COLO668 (cell line): ENCODE measurements at regions not wholly inside any gene's neighbourhood (a gene's known extent, or its start where the extent isn't known, plus 50 kb on each side); places are given as distances from the start of the nearest gene placed in this dataset.
"Not testable (repeated sequence)": the region's sequence is repeated elsewhere in the genome, so short reads cannot be mapped to it uniquely, and the experiment has no call there.

Source experiments
- DNase-seq: peaks from one replicate; lab custom pipeline; 2025; ENCODE audit not compliant: unreplicated experiment; lab: John Stamatoyannopoulos, UW

DNA sequence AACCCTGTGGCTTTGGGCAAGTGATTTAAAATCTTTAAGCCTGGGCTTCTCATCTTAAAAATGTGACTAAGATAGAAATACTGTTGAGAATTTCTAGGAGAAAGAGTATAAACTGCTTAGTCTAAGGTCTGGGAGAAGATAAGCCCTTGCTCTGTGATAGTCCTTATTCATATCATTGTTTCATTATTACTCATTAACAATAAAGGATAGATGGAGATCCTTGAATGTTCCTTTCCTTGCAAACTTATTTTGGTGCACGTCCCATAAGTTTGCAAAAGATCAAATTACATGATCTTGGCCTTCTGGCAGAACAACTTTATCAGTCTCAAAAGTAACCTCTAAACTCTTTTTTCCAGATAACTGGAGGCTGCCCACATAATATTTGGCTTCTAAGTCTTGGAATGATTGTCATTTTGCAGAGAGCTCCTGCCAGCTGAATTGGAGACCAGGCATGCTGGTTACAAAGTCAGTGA, 138.3 kb downstream of the FAM124B start:
- no peak for DNase-seq

DNA sequence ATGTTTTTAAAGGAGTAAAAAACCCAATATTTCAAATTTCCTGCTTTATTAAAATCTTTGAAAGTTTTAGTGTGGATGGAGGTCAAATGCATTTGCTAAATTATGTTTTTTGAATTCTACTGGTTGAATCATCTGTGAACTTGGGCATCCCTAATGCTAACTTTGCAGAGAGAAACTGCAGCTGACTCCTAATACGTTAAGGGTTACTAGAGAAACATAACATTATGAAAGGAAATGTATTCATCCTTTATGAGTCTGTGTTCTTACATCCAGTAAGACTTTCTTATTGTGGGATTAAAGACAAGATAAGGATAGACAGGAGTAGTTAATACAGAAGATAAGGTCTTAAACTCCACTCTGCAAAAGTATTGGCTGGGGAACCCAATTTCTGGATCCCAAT, 140.6 kb downstream of the FAM124B start:
- DNase-seq: no peak

DNA sequence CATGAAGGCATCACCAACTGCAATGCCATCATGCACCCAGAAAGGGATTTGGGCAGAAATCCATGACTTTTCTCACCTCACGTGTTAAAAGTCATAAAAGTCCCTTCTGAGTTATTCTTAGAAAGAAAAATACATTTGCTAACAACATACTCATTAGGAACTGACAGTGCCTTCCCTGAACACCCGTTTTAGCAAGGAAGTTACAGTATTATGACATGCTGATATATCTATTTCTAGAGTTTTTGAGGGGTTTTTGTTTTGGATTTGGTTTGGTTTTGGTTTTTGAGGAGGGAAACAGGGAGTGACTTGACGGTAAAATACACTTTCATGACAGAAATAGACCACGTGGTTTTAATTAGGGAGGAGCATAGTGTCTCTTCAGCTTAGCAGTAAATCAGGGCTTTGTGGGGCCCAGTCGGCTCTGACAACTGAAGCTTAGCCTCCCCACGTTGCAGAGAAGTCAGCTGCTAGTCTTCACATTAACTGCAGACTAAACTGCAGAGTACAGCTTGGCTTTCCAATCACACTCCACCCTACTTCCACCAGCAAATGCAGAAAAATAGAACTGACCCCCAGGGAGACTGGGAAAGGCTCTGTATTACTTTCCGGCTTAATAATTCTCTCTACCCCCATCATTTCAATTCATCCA, 141.4 kb downstream of the FAM124B start:
- no peak for DNase-seq

DNA sequence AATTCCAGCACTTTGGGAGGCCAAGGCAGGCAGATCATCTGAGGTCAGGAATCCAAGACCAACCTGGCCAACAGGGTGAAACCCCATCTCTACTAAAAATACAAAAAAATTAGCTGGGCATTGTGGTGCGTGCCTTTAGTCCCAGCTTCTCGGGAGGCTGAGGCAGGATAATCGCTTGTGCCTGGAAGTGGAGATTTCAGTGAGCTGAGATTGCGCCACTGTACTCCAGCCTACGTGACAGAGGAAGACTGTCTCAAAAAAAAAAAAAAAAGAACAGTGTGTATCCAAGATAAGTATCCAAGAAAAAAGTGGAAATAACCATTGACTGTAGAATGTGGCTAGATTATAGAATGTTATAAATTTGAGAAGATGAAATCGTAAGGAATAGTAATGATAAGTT, 142.1 kb downstream of the FAM124B start:
- no peak for DNase-seq

DNA sequence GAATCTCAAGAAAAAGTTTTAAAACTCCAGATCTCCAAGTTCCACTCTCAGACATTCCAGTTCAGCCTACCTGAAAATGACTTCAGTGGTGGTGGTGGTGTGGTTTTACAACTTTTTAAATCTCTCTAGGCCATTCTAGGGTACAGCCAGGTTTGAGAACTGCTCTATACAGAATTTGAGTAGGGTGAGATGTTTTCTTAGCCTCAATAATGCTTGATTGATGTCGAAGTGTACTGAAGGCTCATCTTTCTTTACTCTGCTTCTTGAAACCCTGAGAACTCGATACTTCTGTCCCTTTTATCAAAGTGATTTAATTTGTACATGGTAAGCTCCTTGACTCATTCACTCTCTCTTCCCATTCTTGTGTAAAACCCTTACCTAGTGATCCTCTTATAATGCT, 143.8 kb downstream of the FAM124B start:
- DNase-seq: no peak

DNA sequence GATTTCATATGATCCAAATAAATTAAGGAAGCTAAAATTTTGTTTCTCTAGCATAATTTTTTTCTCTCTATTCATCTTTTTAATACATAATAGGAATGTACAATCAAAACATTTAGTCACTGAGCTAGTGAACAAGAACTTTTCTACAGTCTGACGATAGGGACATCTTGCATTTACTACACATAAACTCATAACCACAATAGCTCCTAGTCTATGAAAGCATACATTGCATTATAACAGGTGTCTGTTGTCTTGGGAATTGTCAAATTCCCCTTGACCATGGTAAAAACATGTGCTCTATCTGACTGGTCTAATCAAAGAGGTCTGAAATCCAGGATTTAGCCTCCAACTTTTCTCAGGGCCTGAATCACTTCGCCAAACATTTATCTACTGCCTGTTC, 144.8 kb downstream of the FAM124B start:
- DNase-seq: no peak

DNA sequence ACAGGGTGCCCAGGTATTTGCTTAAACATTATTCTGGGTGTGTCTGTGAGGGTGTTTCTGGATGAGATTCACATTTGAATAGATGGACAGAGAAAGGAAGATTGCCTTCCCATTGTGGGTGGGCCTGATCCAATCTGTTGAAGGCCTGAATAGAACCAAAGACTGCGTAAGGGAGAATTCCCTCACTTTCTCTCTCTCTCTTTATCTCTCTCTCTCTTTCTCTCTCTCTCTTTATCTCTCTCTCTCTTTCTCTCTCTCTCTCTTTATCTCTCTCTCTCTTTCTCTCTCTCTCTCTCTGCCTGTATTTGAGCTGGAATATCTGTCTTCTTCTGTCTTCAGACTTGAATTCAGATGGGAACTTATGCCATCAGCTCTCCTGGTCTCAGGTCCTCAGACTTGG, 148.4 kb downstream of the FAM124B start:
- no peak for DNase-seq

DNA sequence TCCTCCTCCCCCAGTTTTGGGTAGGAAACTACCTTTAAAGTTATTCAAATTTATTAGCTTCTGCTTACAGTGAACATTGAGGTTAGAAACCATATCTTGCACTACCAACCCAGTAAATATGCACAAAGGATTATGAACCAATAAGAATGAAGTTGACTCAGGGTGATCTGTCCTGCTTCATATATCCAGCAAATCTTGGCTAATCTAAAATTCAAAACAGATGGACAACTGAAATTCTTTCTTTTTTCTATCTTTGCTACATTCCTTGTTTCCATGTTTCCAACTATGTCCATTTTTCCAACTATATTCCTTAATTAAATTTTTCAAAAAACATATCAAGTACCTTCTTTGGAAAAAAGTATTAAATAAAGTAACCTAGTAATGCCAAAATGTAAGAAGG, 149.3 kb downstream of the FAM124B start:
- no peak for DNase-seq

DNA sequence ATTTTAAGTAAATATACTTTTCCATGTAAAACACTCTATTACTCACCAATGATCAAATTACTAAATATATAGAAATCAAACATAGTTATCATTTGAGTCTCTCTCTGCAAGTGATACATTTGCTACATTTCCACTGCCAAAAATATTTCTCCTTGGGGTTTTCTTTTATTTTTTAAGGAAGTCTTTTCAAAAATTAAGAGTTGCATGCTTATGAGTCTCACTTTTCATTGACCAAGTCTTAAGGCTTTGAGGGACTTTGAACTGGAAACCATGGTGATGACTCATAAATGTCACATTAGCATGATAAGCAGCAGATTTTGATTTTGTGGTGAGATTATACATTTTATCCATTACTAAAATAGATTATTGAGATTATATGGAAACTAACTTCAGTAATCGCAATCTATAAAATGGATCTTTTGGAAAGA, 152.9 kb downstream of the FAM124B start:
- no peak for DNase-seq

DNA sequence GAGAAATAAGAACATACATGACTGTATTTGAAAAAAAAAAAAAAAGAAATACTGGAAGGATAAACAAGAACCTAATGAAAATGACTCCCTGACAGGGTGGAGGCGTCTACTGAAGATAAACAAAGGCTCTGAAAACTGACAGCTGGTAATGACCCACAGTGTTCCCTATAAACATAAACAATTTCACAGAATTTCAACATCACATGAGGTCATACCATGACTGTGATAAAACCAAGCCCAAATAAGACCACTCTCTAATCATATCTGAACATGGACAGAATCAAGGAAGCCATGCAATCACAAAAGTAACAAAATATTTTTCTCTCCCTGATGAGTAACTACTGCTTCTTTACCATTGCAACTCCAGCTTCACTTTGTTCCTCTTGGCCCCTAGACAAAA, 159.3 kb downstream of the FAM124B start:
- DNase-seq: no peak

DNA sequence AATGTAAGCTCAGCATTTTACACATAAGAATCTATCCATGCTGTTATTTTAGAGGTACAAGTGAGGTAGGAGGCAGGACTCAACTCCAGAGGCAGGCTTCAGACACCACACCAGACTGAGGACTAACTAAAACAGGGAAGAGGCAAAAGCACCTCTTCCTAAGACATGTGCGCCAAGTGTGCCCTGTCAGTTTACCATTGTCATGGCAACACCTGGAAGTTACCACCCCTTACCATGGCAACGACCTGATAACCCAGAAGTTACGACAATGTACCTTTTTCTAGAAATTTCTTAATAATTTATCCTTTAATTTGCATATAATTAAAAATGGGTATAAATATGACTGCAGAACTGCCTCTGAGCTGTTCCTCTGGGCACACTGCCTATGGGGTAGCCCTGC, 160.1 kb downstream of the FAM124B start:
- DNase-seq: no peak

DNA sequence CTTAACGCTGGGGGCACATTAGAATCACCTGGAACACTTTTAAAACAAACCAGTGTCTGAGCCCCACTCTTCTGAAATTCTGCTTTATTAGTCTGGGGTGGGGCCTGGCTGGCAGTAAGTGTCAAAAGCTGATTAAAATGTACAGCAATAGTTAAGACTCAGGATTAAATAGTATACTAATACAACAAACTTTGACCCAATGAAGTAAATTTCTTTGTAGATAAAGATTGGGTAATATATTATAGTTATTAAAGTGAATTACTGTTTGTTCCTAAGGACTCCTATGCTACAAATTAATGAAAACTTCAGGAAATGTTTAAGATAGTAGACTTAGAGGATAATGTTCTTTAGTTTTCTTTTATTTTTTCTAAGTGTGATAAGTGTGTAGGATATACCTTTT, 160.9 kb downstream of the FAM124B start:
- no peak for DNase-seq

DNA sequence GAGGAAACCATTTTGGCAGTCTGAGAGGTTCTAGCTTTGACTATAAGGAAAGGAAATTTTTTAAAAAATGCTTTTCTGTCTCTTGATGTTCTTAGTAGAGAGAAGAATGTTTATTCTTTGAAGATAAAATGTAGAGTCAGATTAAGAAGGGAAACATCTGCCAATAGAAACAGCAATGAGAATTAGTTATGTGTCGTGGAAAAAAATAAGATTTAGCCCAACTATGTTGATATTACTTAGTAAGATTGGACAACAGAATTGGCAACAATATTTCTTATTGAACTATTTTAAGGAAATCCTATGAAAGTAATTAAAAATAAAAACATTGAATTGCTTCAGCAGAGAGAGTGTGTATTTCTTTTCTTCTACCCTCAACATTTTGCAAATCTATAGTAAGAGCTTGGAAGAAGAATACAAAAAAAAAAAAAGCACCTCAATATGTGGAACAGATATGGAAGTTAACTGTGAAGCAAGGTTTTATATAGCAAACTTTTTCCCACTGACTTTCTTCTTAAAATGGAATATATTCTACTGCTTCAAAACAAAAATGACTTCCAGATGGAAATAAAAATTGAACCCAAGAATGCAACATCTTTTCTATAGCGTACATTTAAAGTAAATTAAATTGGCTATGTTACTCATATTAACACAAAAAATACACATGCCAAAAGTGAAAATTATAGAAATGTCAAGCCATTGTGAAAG, 177.9 kb downstream of the FAM124B start:
- no peak for DNase-seq

DNA sequence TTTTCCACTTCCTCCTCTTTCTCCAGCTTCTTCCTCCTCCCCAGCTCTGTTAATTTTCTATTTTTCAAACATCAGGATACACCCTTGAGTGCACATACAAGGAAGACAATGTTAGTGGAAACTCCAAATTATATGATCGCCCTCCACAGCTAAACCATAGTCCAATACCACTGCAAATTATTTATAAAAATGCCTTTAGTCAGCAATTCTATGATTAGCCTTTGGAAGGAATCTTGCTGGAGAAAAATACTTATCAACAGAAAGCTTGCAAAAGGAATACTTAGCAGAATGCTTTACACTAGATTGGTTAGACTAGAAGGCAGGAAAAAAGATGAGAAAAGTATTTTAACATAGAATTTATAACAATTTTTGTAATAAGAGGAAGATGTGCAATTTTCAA, 178.9 kb downstream of the FAM124B start:
- DNase-seq: no peak

DNA sequence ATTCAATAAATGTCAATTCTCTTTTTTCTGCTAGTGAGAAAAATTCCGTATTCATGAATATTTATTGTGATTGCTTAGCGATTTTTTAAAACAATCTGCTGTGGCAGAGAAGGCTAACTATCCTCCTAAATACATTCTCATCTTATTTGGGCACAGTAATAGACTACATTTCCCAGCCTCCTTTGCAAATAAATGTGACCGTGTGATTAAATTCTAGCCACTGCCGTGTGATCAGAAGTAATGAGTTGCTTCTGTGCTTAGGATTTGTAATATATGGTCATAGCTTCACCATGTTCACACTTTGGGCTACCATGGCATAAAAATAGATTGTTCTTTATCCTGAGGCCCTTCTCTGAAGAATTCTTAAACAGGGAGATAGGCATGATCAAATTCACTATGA, 179.6 kb downstream of the FAM124B start:
- no peak for DNase-seq

DNA sequence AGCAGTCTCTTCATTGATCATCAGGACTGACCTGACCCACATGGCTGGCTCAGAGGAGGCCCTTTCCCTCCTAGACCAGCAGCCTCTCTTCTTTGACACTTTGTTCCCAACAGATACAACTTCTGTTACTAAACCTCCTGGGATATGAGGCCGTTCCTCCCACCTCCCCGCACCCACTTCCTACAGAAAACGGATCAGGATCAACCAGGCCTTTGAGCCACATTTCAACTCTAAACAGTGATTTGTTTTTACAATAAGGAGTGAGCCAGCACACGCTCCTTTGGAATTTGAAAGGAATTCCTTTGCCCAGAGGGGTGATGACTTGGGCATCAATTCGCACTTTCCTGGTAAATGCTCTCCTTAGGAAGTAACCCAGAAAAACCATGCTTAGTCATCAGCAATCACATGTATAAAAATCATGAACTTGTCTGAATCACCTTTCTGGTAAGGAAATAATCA, 180.4 kb downstream of the FAM124B start:
- no peak for DNase-seq

DNA sequence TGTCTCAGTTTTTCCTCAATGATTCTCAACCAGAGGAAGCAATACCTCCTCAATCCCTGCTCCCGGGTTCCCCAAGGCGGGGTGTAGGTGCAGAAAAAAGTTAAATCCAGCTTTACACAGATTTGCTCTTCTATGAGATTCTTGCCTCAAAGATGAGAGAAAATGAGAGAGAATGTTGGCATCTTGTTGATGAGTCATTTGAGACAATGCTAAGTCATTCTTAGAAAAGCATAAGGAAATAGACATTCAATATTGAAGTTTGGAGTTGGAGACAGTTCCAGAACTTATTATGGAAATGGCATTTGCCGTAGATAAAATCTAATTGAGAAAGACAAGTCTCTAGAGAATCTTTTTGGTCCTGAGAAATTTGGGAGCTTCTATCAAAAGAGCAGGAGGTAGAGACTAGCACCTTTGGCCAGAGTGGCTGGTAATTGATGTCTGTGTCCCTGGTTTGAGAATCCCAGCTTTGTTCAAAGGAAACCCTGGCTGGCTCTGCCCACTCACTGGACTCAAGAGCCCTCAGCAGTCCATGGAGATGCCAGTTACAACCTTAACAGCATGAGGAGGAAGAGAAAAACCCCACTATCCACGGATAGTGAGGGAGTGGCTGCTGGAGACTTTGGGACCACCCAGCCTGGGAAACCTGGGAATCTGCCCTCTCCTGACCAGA, 181.2 kb downstream of the FAM124B start:
- DNase-seq: no peak

DNA sequence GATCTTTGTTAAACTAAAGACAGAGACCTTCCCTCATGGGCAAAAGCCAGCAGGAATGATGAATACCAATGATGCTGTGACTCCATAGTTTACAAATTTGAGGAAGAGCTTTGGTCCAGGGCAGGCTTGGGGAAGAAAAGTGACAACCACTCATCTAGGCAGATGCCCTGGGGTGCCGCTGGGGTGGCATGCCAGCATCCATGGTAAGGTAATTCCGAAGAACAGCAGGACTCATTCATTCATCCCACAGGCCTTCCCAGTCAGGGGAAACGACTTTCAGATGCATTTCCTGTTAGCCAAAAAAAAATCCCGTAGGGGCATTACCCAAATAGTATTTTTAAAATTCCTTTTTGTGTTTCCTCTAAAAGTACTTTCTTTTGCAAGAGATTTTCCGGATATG, 180.7 kb upstream of the SERPINE2 start:
- DNase-seq: no peak

DNA sequence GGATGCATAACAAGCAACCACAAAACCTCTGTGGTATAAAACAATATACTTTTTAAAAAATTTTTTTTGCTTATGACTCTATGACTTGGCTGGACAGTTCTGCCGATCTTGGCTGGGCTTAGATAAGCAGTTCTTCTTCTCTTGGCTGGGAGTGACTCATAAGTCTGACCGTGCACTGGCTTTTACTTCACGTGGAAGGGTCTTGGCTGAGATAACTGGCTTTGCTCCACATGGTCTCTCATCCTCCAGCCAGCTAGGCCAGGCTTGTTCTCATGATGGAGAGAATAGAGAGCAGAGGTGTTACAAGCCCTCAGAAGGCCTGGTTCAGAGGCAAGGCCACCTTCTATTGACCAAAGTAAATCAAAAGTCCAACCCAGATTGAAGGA, 178.9 kb upstream of the SERPINE2 start:
- DNase-seq: no peak

DNA sequence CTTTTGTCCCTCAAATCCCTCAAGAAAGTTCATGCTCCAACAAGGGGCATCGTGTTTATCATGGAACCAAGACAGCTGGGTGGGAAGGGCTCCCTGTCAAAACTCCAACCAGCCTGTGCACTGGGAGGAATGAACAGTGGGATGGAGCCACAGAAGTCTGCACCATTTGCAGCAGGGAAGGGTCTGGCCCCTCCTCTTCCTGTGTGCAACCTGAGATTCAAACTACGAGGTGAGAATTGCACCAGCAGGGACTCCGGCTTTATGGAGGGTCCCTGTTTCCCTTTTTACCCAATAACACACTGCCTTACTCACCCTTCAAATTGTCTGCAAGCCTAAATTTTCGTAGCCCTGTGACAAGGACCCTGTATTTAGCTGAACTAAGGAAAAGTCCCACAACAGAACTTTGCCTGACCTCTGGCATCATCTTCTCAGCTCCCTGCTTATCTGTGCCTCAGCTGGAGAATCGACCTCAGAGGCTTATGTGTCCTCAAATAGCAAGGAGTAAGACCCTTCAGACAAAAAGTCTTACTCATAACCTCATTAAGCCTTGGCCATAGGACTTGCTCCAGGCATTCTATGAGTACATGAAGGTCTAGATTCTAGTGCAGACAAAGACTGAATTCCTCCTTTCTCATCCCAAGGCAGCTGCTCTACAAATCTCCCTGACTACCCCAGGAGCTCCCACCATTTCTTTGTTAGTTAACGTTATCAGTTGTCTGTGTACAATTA, 178.3 kb upstream of the SERPINE2 start:
- DNase-seq: no peak

DNA sequence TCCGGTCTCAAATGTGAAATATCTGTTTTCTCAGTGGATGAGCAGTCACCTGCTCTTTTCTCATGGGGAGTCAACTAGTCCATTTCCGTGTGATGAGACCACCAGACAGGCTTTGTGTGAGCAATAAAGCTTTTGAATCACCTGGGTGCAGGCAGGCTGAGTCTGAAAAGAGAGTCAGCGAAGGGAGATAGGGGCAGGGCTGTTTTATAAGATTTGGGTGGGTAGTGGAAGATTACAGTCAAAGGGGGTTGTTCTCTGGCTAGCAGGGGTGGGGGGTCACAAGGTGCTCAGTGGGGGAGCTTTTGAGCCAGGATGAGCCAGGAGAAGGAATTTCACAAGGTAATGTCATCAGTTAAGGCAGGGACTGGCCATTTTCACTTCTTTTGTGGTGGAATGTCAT, 176.5 kb upstream of the SERPINE2 start:
- not testable (repeated sequence) for DNase-seq

DNA sequence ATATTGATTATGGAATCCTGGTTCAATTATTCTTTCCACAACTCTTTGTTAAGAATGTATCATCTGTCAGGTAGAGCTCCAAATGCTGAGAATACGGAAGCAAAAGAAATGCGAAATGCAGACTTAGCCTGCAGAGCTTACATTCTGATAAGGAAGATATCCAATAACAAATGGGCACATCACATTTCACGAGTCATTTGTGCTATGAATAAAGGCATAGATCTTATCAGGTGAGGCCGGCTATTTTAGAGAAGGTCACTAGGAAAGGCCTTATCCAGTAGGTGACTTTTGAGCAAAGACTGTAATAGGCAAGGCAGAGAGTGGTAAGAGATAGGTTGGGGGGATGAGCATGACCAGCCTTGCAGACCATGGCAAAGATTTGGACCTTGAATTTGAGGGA, 174.3 kb upstream of the SERPINE2 start:
- DNase-seq: no peak
